Left lung (tissue), 4 donors: ENCODE measurements at regions not wholly inside any gene's neighbourhood (a gene's known extent, or its start where the extent isn't known, plus 50 kb on each side); places are given as distances from the start of the nearest gene placed in this dataset.

Experiments
- ATAC-seq: fragments of 200-7000 bp; cut with Tn5 transposase; one replicate; pipeline ENCODE4 v1.9.1; 2020; ENCODE audit warnings: moderate library complexity
- DNase-seq, 4 donors: peaks; one replicate each; pipeline ENCODE4 v3.0.0-alpha.2; 2013 to 2020
- H3K27ac ChIP-seq, 2 donors: fragments of 200-600 bp; sonication (generic) in 1 of 2; one replicate each; pipeline versions ENCODE4 v1.5.0 to v1.8.0; 2020 to 2021
- H3K27me3 ChIP-seq, 2 donors: fragments of 200-600 bp; sonication (generic) in 1 of 2; one replicate each; pipeline versions ENCODE4 v1.5.0 to v1.8.0; 2020 to 2021
- H3K36me3 ChIP-seq, 2 donors: fragments of 200-600 bp; sonication (generic) in 1 of 2; one replicate each; pipeline versions ENCODE4 v1.5.0 to v1.8.0; 2020 to 2021
- H3K4me1 ChIP-seq, 2 donors: fragments of 200-600 bp; one replicate each; pipeline ENCODE4 v1.8.0; 2021
- H3K4me3 ChIP-seq, 2 donors: fragments of 200-600 bp; sonication (generic) in 1 of 2; one replicate each; pipeline versions ENCODE4 v1.5.0 to v1.8.0; 2020 to 2021; ENCODE audit warnings: mild to moderate bottlenecking in 1 of 2
- H3K9me3 ChIP-seq, 2 donors: fragments of 200-600 bp; sonication (generic) in 1 of 2; one replicate each; pipeline versions ENCODE4 v1.5.0 to v1.8.0; 2020 to 2021
- CTCF ChIP-seq, 2 donors: fragments of 200-600 bp; sonication (generic) in 1 of 2; IDR thresholded peaks; one replicate each; pipeline versions ENCODE4 v1.5.0 to v1.8.0; 2021; ENCODE audit warnings: antibody characterized with exemption in 2 of 2
- intact Hi-C, 2 donors: fragments of 100-400 bp; cut with DNase I; formaldehyde crosslinking; loops; one replicate each; pipeline versions ENCODE4 v1.11.2 to v1.14.2; 2022
- donor health status: DM: no; HTN: yes; CAD: no.
- donor health status: DM: no; HTN: no; CAD: no.

- H3K4me3 ChIP-seq = no peak overlapping the region
- H3K9me3 ChIP-seq = no peaks in the 10 kb centered on the region
- H3K27me3 ChIP-seq = peaks cover 0 to 6% of the 10 kb centered on the region in 2 donors
- DNase-seq (peak in 1 of 4 donors; percentile 36), ATAC-seq (no peak)
- intact Hi-C loops = no loop called here
- no peak overlapping the region for H3K27ac ChIP-seq
- no peaks in the 10 kb centered on the region for H3K36me3 ChIP-seq
- no peak for TF ChIP-seq CTCF (IDR thresholded peaks at IDR 0.05)
- H3K4me1 ChIP-seq = no peaks in the 10 kb centered on the region
Observed at GRCh38 chr5:167582886-167583285, 708.6 kb upstream of the WWC1 start.

GRCh38 chr5:167585184-167585583 lies 706.3 kb upstream of the WWC1 start:
- Histone ChIP-seq H3K27ac (no peak overlapping the region), H3K4me1 (no peaks in the 10 kb centered on the region), H3K27me3 (no peaks in the 10 kb centered on the region), H3K36me3 (no peaks in the 10 kb centered on the region), H3K9me3 (no peaks in the 10 kb centered on the region), H3K4me3 (no peak overlapping the region)
- DNase-seq (no peak), ATAC-seq (no peak)
- TF ChIP-seq CTCF (IDR thresholded peaks at IDR 0.05) = no peak
- intact Hi-C loops = no loop called here

- H3K27me3 ChIP-seq = no peaks in the 10 kb centered on the region
- no peaks in the 10 kb centered on the region for H3K9me3 ChIP-seq
- no peak overlapping the region for H3K4me3 ChIP-seq
- H3K36me3 ChIP-seq = no peaks in the 10 kb centered on the region
- H3K4me1 ChIP-seq = no peaks in the 10 kb centered on the region
- DNase-seq (no peak), ATAC-seq (no peak)
- intact Hi-C loops = no loop called here
- no peak overlapping the region for H3K27ac ChIP-seq
- TF ChIP-seq CTCF (IDR thresholded peaks at IDR 0.05) = no peak
Observed at GRCh38 chr5:167587772-167588437, 703.5 kb upstream of the WWC1 start.

GRCh38 chr5:167592114-167592513 lies 699.3 kb upstream of the WWC1 start:
- no peak overlapping the region for H3K27ac ChIP-seq
- H3K4me3 ChIP-seq = no peak overlapping the region
- H3K27me3 ChIP-seq = no peaks in the 10 kb centered on the region
- H3K36me3 ChIP-seq = no peaks in the 10 kb centered on the region
- H3K4me1 ChIP-seq = no peaks in the 10 kb centered on the region
- TF ChIP-seq CTCF (IDR thresholded peaks at IDR 0.05) = no peak
- DNase-seq (no peak), ATAC-seq (no peak)
- no peaks in the 10 kb centered on the region for H3K9me3 ChIP-seq
- intact Hi-C loops = no loop called here

GRCh38 chr5:167593329-167594060 lies 698.0 kb upstream of the WWC1 start:
- Histone ChIP-seq H3K36me3 (no peaks in the 10 kb centered on the region), H3K4me3 (no peak overlapping the region), H3K27ac (no peak overlapping the region), H3K4me1 (no peaks in the 10 kb centered on the region), H3K27me3 (no peaks in the 10 kb centered on the region), H3K9me3 (no peaks in the 10 kb centered on the region)
- no peak for TF ChIP-seq CTCF (IDR thresholded peaks at IDR 0.05)
- intact Hi-C loops = no loop called here
- ATAC-seq (no peak), DNase-seq (no peak)
